Eye (tissue), 1 donor: ENCODE measurements at regions not wholly inside any gene's neighbourhood (a gene's known extent, or its start where the extent isn't known, plus 50 kb on each side); places are given as distances from the start of the nearest gene placed in this dataset.
"Not testable (repeated sequence)": the region's sequence is repeated elsewhere in the genome, so short reads cannot be mapped to it uniquely, and the experiment has no call there.

Experiments used
- DNase-seq: peaks from one replicate; pipeline ENCODE4 v3.0.0-alpha.2; 2015

DNA sequence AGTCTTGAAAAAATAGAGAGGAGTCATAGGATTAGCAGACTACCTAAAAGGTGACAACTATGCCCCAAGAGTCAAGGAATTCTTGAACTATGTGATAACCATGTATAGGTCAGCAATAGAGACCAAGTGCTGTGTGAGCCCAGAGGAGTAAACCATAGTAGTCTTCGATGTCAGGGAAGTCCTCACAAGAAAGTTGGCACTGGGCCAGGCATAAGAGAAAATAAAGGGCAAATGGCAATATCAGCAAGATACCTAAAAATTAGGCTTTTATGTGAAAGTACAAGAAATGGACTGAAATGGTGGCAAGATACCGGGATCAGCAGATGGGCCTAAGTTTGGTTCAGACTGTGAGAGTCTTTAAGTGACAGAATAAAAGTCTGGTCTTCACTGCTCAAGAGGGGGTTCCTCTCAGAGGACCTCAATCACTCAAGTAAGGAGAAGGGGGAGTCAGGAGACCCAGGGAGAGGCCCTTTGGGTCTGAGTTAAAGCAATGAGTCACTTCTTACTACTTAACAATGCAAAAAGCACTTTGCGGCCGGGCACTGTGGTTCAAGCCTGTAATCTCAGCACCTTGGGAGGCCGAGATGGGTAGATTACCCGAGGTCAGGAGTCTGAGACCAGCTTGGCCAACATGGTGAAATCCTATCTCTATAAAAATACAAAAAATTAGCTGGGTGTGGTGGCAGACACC lies 95.0 kb downstream of the TEX35 start:
- DNase-seq: no peak

DNA sequence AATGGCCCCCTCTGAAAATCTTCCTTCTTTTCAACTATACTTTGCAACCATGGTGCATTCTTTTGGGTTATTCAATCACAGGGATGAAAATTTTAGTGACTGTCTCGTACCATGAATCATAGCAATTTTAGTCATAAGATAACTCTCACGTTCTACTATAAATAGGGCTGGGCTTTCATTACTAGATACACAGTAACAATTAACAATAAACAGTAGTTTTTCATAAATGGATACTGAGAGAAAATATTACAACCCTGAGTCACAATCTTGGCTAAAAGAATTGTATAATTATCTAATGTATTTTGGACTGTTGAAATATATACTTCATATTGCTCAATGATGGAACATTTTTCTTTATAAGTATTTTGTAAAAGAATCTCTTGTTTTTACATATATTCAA lies 96.1 kb downstream of the TEX35 start:
- DNase-seq: no peak

DNA sequence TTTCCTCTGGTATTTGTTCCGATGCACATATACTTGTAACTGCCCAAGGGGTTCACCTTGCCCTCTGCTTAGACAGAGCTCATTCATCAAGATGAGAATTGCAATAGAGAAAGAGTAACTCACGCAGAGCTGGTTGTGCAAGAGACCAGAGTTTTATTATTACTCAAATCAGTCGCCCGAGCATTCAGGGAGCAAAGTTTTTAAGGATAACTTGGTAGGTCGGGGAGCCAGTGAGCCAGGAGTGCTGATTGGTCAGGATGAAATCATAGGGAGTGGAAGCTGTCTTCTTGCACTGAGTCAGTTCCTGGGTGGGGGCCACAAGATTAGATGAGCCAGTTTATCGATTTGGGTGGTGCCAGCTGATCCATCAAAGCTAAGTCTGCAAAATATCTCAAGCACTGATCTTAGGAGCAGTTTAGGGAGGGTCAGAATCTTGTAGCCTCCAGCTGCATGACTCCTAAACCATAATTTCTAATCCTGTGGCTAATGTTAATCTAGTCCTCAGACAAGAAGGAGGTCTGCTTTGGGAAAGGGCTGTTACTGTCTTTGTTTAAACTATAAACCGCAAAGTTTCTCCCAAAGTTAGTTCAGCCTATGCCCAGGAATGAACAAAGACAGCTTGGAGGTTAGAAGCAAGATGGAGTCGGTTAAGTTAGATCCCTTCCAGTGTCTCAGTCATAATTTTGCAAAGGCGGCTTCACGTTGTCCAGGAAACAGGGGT lies 97.9 kb downstream of the TEX35 start:
- DNase-seq: not testable (repeated sequence)

DNA sequence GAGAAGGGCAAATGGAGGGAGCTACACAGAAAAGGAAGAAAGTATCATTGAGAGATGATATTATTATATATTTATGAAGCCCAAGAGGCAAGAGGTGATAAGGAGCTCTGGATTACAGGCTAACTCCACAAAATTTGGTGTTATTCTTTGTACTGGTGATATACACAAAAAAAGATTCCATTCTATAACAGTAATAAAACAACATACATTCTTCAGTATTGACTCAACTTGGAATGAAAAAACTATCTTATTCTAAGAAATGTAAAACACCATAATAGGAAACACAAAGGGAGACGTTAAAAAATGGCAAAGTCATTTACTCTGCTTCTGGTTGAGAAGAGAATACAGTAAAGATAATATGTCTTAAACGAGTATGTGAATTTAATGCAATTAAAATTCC lies 99.4 kb downstream of the TEX35 start:
- DNase-seq: no peak

DNA sequence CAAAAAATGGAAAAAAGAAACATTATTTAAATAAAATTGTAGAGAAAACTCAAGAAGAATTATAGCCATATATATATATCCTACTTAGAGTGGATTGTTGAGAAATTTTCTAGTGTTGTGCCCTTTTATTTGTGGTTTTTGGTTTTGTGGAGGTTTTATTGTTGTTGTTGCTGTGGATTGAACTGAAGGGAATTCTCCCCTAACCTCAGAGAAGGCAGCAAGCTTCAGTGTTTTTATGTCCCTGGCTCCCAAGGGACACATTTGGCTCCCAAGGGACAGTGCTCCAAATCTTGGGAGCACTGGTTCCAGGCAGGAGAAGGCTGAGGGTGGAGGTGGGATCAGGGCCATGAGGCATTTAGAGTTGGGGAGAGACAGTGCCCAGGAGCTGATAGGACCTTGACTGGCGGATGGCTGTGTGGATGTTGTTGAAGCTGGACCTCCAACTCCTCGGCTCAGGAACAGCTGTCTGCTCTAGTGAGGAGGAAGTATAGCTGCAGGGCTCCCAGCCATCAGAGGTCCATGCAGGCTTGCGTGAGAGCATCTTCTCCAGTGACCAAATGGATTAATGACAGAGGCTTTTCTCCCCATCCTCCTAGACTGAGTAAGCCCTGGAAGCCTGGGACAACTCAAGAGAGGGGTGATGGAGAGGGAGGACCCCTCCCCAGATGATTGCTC lies 100.5 kb downstream of the TEX35 start:
- no peak for DNase-seq

DNA sequence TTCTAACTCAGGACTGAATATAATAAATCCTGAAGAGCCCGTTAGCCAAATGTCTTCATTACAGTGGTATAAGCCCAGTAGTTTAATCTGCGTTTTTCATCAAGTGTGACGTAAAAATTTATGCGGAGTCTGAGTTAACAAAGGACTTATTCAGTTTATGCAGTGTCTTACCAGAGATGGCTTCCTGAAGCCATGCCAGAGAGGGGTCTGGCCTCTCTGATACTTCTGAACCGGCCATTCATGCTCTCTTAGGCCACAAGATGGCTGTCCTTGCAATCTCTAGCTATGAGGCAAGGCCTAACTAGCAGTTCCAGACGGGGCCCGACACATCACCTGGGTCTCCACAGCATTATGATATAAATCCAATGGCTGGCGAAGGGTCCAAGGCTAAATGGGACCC lies 101.4 kb downstream of the TEX35 start:
- DNase-seq: no peak

DNA sequence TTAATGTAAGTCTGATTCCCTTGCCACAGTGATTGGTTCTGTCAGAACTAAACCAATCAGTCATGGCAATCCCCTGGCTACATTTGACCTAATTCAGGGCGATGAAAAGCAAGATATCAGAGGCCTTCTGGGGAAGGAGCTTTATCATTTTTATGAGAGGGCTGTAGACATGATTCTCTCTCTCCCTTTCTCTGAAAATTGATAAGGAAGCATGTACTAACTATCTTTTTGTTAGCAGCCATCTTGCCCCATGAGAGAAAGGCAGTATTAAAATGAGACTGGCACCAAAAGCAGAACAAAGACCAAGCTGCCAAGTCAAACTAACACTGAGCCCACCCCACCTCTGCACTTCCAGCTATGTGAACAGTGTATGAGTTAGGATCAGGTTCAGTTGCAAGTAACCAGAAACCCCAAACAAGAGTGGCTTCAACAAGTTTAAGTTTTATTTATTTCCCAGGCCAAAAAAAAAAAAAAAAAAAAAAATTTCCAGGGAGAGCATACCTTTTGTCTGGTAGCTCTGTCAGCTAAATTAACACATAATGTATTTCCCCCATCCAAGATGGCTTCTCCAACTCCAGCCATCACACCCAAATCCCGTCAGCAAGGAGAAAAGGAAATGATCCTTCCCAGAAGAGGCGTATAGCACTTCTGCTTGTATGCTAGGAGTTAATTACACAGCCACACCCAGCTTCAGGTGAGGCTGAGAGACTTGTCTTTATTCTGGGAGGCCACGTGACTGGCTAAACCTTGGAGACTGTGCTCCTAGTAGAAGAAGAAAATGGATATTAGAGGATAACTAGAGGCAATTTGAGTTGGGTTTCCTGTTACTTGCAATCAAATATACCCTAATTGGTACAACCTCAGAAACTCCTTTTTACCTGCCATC lies 105.8 kb upstream of the RALGPS2 start:
- no peak for DNase-seq

DNA sequence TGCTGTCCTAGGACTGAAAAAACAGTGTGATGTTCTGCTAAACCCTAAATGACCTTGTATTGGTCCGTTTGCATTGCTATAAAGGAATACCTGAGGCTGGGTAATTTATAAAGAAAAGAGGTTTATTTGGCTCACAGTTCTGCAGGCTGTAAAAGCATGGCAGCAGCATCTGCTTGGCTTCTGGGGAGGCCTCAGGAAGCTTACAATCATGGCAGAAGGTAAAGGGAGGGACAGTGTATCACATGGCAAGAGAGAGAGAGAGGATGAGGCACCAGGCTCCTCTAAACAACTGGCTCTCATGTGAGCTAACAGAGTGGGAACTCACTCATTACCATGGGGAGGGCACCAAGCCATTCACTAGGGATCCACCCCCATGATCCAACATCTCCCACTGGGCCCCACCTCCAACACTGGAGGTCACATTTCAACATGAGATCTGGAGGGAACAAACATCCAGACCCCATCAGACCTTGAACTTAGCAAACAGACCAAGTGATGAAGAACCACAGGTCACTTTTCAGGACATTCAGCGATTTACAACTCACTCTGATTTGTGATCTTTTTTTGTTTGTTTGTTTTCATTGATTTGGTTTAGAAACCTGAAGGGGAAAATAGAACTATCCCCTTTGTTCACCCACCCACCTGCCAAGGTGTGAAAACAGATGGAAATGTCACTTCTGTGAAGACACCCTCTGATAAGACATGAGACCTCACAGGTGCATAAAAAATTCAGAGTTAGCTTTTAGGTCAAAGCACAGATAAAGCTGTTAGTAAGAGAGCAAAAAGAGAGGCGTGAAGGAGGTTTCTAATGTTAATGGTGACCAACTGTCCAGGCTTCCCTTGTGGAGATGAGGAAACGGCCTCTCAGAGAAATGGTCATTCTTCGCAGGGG lies 104.2 kb upstream of the RALGPS2 start:
- no peak for DNase-seq

DNA sequence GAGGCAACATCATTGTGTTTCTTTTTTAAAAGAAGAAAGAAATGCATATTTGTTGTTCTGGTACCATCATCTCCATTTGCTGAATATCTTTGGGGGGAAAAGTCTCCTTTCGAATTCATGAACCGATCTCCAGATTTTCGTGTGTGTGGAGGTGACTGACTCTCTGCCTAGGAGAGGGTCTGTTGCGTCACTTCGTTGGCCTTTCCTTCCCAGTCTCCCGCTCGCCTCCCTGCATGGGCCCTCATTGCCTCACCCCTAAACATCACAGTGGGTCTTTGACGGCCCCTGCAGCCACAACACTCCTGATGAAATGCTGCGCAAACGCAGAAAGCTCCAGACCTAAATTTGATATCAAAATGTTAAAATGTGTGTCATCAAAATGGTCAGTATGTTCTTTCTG lies 103.2 kb upstream of the RALGPS2 start:
- no peak for DNase-seq

DNA sequence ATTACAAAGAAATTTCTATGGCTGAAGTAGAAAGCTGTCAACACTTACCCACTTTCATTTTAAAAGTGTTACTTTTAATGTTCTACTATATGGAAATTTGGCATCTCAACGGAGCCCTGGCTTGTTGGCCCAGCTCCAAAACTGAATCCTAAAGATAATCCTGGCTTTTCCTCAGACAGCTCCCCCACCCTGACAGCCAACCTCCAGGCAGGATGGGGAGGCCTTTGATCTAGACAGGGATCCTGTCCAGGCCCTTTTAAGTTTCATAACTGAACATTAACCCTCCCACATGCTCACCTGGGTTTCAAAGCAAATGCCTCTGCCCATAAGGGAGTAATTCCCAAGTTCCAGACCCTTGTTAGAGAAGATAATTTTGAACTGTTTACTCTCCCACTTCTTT lies 99.3 kb upstream of the RALGPS2 start:
- DNase-seq: no peak

DNA sequence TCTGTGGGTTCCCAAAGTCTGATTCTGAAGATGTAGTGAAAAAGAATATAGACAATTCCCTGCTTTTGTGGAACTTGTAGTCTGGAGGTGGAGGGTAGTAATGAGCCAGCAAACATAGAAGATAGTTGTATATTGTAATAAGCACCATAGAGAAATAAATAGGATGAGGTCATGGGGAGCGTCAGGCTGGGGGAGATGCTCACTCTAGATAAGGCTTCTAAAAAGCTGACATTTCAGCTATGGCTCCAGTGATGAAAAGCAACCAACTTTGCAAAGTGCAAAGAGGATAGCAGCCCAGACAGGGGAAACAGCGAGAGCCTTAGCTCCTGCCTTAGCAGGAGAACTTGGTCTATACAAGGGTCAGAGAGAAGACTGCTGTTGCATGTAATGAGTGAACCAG lies 98.0 kb upstream of the RALGPS2 start:
- no peak for DNase-seq

DNA sequence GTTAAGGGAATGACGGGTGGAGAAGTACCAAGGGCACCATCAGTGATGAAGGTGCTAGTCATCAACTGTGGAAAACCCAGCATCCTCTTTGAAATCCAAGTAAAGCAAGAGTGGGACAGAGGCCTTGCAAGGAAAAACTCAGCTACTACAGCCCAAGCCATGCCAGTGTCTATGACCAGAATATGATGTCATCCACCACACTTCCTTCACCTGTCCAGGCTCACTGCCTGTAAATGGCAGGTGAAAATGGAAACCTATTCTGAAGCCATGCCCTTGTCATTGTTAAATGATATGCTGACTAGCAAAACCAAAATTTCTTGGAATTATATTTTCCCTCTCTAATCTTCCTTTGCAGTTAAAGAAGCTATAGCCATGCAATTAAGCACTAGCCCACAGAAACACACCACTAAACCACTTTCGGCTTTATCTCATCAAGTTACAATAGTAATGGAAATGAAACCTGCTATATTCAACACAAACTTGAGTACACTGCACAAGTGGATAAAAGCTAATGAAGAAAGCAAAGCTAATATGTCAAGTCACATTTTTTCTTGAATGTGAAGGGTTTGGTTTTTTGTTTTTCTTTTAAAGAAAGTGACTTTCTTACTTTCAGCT lies 96.3 kb upstream of the RALGPS2 start:
- no peak for DNase-seq

DNA sequence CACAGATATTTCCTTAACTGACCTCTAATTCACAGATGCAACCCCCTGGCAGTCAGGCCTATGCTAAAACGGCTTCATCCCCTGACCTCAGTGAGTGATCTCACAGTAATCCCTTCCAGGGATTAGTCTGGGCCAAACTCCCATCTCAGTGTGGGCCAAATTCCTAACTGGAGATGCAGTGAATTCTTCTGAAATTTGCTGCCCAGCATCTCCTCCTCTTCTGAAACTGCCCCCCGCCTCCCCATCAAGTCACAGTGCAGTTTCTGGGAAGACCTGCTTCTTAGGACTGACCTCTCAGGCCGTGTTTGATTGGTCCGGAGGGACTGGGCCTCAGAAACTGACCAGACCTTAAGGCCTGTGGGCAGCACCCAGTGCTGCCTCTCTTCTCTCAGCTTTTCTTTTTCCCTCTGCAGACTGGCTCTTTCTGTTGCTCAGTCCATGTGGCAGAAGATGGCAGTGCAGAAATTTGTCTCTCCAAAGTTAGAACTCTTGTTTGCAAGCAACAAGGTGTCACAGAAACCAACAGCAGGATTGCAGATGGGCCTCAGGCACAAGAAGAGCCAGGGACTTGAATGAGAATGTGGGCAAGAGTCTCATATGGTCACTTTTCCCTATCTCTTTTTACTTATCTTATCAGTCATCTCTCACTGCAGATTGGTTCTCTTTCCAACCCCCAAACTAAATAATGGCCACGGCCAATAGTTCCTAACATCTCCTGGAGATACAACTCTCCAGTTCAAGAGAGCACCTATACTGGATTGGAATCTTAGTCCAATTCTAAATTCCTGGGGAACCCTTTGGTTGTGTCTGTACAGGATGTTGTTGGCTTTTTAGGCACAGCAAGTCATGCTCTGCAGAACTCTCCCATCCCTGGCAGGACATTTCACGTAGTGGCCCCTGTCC lies 95.5 kb upstream of the RALGPS2 start:
- DNase-seq: no peak

DNA sequence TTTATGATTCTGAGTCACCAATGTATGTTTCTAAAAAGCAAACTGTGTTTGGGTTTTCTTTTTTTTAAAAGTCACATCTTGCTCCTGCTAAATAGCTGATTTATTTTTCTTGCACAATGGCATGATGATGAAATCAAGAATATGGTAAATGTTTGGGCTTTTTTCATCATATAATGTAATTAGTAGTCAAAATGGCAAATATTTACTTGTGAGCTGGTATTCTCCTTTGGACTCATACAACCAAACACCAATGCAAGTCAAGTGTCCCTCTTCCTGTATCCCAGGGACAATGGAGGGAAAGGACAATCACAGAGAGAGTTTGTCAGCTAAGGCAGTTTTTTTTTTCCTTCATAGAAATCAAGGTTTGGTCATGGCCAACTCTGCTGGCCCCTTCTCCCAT lies 94.6 kb upstream of the RALGPS2 start:
- no peak for DNase-seq

DNA sequence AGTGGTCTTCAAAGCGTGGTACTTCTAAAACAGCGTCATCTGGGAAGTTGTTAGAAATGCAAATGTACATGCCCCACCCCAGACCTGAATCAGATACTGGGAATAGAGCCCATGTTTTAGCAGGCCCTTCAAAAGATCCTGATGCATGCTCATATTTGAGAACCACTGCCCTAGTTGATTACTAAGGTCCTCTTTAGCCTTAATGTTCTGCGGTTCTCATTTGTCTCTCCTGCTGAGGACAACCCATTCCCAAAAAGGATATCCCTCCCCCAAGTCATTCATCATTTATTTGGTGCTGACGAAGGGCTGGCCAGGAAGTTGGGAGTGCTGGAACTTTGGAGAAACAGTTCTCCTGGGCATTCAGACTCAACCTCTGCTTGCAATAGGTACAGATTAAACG lies 92.4 kb upstream of the RALGPS2 start:
- DNase-seq: no peak

DNA sequence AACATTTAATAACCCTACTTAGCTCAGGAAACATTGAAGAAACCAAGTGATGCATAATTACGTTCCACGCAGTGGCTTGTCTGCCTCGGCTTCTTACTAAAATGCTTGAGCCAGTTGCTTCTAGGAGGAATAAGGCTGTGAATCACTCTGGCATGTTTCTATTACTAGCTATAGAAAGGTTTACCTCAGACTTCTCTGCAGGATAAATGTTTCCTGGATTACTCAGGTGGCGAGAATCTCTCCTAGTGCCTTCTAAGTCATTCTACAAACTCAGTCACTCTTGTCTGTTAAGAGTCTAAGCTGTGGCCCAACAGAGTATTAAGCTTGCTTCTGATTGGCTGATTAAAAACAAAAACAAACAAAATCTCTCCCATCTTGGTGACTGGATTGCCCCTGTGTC lies 92.0 kb upstream of the RALGPS2 start:
- no peak for DNase-seq

DNA sequence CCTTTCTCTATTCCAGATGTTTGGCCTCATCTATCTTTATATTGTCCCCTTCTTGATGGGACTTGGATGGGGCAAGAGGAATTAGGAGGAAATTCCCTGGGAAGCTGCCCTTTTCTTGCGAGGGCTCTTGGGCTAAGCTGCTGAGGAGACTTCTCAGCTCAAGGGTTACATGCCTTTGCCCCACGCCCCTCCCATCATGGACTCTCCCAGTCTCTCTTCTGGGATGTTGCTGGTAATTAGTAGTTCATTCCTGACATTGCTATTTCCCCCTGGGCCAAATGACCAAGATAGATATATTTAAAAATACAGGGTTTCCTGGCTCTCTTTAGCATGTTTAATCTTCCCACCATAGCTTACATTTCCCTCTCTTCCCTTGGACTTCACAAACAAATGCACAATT lies 90.6 kb upstream of the RALGPS2 start:
- no peak for DNase-seq

DNA sequence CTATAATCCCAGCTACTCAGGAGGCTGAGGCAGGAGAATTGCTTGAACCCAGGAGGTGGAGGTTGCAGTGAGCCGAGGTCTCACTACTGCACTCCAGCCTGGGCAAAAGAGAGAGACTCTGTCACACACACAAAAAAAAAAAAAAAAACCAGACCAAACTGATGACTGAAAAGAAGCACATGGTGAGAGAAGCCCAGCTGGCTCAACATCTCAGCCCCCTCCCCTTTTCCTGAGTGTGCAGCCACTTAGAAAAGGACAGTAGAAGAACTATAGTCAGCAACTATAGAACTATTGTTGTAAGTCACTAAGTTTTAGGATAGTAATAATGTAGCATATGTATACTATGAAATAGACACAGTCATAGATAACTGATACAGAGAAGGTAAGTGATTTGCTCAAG lies 87.2 kb upstream of the RALGPS2 start:
- DNase-seq: no peak

DNA sequence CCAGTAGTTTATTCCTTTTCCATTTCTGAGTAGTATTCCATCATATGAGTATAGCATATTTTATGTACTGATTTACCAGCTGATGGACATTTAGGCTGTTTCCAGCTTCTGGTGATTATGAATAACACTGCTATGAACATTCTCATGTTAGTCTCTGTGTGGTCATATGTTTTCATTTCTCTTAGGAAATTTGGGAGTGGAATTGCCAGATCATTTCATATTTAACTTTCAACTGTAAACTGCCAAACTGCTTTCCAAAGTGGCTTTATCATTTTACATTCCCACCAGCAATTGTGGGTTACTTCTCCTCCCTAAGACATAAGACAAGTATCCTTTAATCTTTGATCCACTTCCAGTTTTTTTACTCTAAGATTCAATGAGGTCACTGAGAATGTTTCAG lies 85.7 kb upstream of the RALGPS2 start:
- no peak for DNase-seq

DNA sequence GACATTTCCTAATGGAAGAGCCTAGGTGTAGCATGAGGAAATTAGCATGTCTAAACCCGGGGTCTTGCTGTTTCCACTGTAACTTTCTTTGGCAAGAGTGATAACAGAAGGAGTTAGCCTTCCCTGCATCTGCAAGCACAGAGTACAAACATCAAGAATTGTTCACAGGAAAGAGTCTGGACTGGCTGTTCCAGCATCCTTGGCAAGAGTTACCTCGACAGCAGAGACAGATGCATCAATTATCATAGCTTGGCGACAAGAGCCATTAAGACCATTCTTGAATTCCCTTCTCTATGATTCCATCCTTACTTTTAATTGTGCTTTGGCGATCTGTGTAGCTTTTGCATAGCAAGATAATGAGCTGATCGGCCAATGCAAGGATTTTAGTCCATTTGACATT lies 82.8 kb upstream of the RALGPS2 start:
- DNase-seq: no peak

DNA sequence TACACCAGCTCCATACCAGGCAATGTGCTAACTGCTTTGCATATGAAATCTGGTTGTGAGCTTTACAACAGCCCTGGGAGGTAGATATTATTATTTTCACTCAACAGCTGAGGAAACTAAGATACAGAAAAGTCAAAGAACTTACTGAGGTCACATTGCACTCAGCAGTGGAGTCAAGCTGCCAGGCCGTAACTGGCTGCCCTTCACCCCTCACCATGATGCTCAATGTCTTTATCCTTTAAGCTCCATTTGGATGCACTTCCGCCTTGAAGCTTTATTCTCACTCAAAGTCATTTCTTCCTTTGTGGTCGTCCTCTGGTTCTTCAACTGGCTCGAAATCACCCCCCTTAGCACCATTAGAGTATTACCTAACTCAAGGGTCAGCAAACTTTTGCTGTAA lies 81.7 kb upstream of the RALGPS2 start:
- DNase-seq: no peak
